Activated naive CD8-positive, alpha-beta T cell treated with anti-CD3 and anti-CD28 coated beads, Interleukin-2, amount 10 ng/mL, durations not matched to agents 7 days and 5 days (primary cell): ENCODE measurements at regions not wholly inside any gene's neighbourhood (a gene's known extent, or its start where the extent isn't known, plus 50 kb on each side); places are given as distances from the start of the nearest gene placed in this dataset.
A peak's percentile ranks its signal among the peaks of the same experiment; 100 is the strongest.

Experiments
- ATAC-seq: fragments of 150-1000 bp; cut with Tn5 transposase; one replicate; pipeline ENCODE4 v1.10.0; 2021; ENCODE audit warnings: low read depth, moderate library complexity
- POLR2A ChIA-PET: fragments of 350-600 bp; sonication (Branson Sonifier 250); formaldehyde crosslinking; loops from one replicate; lab custom pipeline; 2021; ENCODE audit warnings: antibody characterized with exemption; lab: Charles Lee
- DNase-seq: peaks from one replicate; pipeline ENCODE4 v3.0.0; 2021
- H3K27ac Mint-ChIP-seq: one replicate; pipeline ENCODE4 v1.8.0; 2022; ENCODE audit warnings: mild to moderate bottlenecking, mixed read lengths
- H3K27me3 Mint-ChIP-seq: one replicate; pipeline ENCODE4 v1.8.0; 2022; ENCODE audit warnings: mild to moderate bottlenecking, moderate library complexity, mixed read lengths
- H3K36me3 Mint-ChIP-seq: one replicate; pipeline ENCODE4 v1.8.0; 2021; ENCODE audit warnings: mild to moderate bottlenecking, mixed read lengths
- H3K4me1 Mint-ChIP-seq: one replicate; pipeline ENCODE4 v1.8.0; 2021; ENCODE audit warnings: mixed read lengths
- H3K4me3 Mint-ChIP-seq: one replicate; pipeline ENCODE4 v1.8.0; 2022; ENCODE audit warnings: mild to moderate bottlenecking, moderate library complexity, mixed read lengths
- H3K9me3 Mint-ChIP-seq: one replicate; pipeline ENCODE4 v1.8.0; 2021; ENCODE audit warnings: mixed read lengths

DNA sequence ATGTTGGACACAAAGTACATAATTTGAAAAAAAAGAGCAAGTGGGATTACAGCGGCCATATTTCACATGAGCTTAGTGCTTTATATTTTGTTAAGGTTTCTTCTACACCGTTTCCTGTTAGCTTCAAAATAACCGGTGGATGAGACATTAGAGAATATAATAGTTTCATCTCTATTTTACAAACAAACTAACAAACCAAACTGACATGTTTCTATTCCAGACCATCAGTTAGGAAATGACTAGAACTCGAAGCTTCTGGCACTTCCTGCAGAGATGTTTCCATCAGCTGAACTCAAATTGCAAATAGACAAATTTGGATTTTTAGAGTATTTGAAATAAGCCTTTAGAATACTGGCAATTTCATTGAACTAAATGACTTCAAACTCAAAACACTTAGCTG is 86.5 kb downstream of the MTRR start:
- Mint-ChIP-seq H3K27ac (no peak overlapping the region), H3K36me3 (no peaks in the 10 kb centered on the region), H3K4me1 (no peaks in the 10 kb centered on the region), H3K27me3 (no peaks in the 10 kb centered on the region), H3K4me3 (no peak overlapping the region), H3K9me3 (no peaks in the 10 kb centered on the region)
- DNase-seq (no peak), ATAC-seq (no peak)
- POLR2A ChIA-PET = no interaction called here

- H3K4me1 Mint-ChIP-seq = no peaks in the 10 kb centered on the region
- ATAC-seq (no peak), DNase-seq (no peak)
- H3K4me3 Mint-ChIP-seq = no peak overlapping the region
- H3K27ac Mint-ChIP-seq = no peak overlapping the region
- no peaks in the 10 kb centered on the region for H3K9me3 Mint-ChIP-seq
- H3K36me3 Mint-ChIP-seq = no peaks in the 10 kb centered on the region
- H3K27me3 Mint-ChIP-seq = no peaks in the 10 kb centered on the region
- POLR2A ChIA-PET = no interaction called here
These were observed 88.4 kb downstream of the MTRR start for GRCh38 chr5:7957329-7957728.

DNA sequence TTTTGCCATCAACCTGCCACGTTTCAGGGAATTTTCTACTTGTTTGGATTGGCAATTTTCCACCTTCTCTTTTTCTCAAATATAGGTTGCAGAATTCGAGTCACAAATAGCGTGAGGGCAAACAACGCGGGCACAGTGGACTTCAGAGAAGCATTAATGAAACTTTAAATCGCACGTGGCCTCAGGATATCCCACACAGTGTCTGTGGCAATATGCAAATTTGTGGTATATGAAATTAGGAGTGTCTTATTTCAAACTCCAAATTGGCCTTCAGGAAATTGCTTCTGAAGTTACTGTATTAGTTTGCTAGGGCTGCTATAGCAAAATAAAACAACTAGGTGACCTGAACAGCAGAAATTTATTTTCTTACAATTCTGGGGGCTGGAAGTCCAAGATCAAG is 91.2 kb downstream of the MTRR start:
- H3K9me3 Mint-ChIP-seq = no peaks in the 10 kb centered on the region
- no peak for ATAC-seq
- no peak for DNase-seq
- H3K4me1 Mint-ChIP-seq = no peaks in the 10 kb centered on the region
- H3K27me3 Mint-ChIP-seq = no peaks in the 10 kb centered on the region
- no peak overlapping the region for H3K27ac Mint-ChIP-seq
- POLR2A ChIA-PET = no interaction called here
- no peak overlapping the region for H3K4me3 Mint-ChIP-seq
- H3K36me3 Mint-ChIP-seq = no peaks in the 10 kb centered on the region

GRCh38 chr5:7961540-7961939 is 92.6 kb downstream of the MTRR start:
- Mint-ChIP-seq H3K4me1 (no peaks in the 10 kb centered on the region), H3K9me3 (no peaks in the 10 kb centered on the region), H3K27ac (no peak overlapping the region), H3K27me3 (no peaks in the 10 kb centered on the region), H3K36me3 (no peaks in the 10 kb centered on the region), H3K4me3 (no peak overlapping the region)
- POLR2A ChIA-PET = no interaction called here
- DNase-seq (no peak), ATAC-seq (no peak)

GRCh38 chr5:7970816-7971215 is 101.9 kb downstream of the MTRR start:
- Mint-ChIP-seq H3K27me3 (no peaks in the 10 kb centered on the region), H3K36me3 (no peaks in the 10 kb centered on the region), H3K4me3 (no peak overlapping the region), H3K4me1 (no peaks in the 10 kb centered on the region), H3K9me3 (peaks cover 2% of the 10 kb centered on the region), H3K27ac (no peak overlapping the region)
- POLR2A ChIA-PET = interaction anchor here (0.7 kb wide), 1 partner anchor 311 kb away, joined by 3 read pairs; no protein-coding TSS in a partner anchor
- ATAC-seq (no peak), DNase-seq (no peak)

GRCh38 chr5:7976411-7977190 is 107.7 kb downstream of the MTRR start:
- Mint-ChIP-seq H3K36me3 (no peaks in the 10 kb centered on the region), H3K4me3 (no peak overlapping the region), H3K4me1 (no peaks in the 10 kb centered on the region), H3K9me3 (peaks cover 2% of the 10 kb centered on the region), H3K27me3 (no peaks in the 10 kb centered on the region), H3K27ac (no peak overlapping the region)
- ATAC-seq (no peak), DNase-seq (no peak)
- POLR2A ChIA-PET = no interaction called here

DNA sequence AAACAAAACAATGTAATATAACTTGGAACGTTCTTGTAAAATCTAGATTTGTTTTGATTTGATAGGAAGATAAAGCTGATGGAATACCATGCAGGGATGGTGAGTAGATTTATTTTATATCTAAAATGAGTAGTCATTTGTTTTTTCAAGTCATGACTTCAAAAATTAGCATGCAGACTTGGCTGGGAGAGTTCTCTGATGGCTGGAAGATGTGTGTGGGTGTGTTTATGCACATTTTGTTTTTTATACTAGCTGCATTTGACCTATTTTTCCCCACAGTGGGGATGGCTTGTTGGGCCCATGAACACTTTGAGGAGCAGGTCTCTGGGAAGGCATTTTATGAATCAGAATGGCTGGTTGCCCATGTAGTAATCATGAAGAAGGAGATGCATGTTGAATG is 109.2 kb downstream of the MTRR start:
- no peaks in the 10 kb centered on the region for H3K4me1 Mint-ChIP-seq
- no peak overlapping the region for H3K27ac Mint-ChIP-seq
- POLR2A ChIA-PET = no interaction called here
- no peak for ATAC-seq
- H3K4me3 Mint-ChIP-seq = no peak overlapping the region
- H3K36me3 Mint-ChIP-seq = no peaks in the 10 kb centered on the region
- DNase-seq = no peak
- H3K27me3 Mint-ChIP-seq = no peaks in the 10 kb centered on the region
- H3K9me3 Mint-ChIP-seq = peaks cover 2% of the 10 kb centered on the region

- POLR2A ChIA-PET = no interaction called here
- Mint-ChIP-seq H3K4me3 (no peak overlapping the region), H3K27ac (peak overlapping the region; percentile 42), H3K9me3 (peaks cover 2% of the 10 kb centered on the region), H3K4me1 (no peaks in the 10 kb centered on the region), H3K36me3 (no peaks in the 10 kb centered on the region), H3K27me3 (no peaks in the 10 kb centered on the region)
- DNase-seq (no peak), ATAC-seq (no peak)
These were observed 110.0 kb downstream of the MTRR start for GRCh38 chr5:7978991-7979390.

DNA sequence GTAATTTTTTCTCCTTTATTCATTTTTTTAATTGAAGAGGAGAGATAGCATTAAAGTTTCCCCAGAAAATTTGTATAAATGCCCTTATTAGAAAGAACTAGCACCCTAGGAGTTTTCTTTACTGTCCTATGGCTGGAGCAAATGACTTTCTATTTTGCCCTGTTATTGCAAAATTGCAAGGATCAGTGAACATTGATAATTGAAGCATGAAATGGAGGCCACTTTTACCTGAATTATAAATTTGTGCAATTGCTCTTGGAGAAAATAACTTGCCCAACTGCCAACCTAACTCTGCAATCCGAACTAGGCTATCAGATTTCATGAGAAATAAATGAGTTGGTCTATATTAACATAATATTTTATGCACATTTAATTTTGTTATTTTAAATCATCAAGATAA is 111.9 kb downstream of the MTRR start:
- Mint-ChIP-seq H3K27ac (no peak overlapping the region), H3K27me3 (no peaks in the 10 kb centered on the region), H3K4me1 (no peaks in the 10 kb centered on the region), H3K4me3 (no peak overlapping the region), H3K36me3 (no peaks in the 10 kb centered on the region), H3K9me3 (peaks cover 2% of the 10 kb centered on the region)
- POLR2A ChIA-PET = no interaction called here
- ATAC-seq = no peak
- no peak for DNase-seq

DNA sequence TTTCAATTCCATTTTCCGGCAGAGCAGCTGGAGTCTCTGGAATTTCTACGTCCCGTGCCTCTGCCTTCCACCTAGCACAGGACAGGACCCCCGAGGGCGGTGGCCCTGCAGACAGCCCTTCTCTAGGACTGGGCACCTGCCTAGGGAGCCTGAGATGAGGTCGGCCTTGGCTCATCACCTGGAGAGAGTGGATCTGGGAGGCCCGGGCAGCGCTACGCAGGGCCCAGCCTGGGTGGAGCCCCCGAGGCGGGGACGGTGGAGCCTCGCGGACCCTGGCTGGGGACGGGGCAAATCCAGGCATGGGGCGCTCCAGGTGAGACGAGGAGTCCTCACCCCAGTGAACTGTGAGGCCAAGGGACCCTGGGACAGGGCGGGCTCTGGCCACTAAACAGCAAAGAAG is 114.5 kb downstream of the MTRR start:
- H3K27me3 Mint-ChIP-seq = no peaks in the 10 kb centered on the region
- no peaks in the 10 kb centered on the region for H3K36me3 Mint-ChIP-seq
- no peak overlapping the region for H3K27ac Mint-ChIP-seq
- ATAC-seq (no peak), DNase-seq (no peak)
- no peak overlapping the region for H3K4me3 Mint-ChIP-seq
- H3K9me3 Mint-ChIP-seq = peaks cover 2% of the 10 kb centered on the region
- POLR2A ChIA-PET = no interaction called here
- H3K4me1 Mint-ChIP-seq = no peaks in the 10 kb centered on the region

- Mint-ChIP-seq H3K36me3 (no peaks in the 10 kb centered on the region), H3K27ac (no peak overlapping the region), H3K4me3 (no peak overlapping the region), H3K9me3 (no peaks in the 10 kb centered on the region), H3K4me1 (no peaks in the 10 kb centered on the region), H3K27me3 (no peaks in the 10 kb centered on the region)
- no peak for ATAC-seq
- POLR2A ChIA-PET = no interaction called here
- DNase-seq = no peak
These were observed 122.3 kb downstream of the MTRR start for GRCh38 chr5:7991125-7991821.

GRCh38 chr5:7995688-7996294 is 126.8 kb downstream of the MTRR start:
- POLR2A ChIA-PET = no interaction called here

DNA sequence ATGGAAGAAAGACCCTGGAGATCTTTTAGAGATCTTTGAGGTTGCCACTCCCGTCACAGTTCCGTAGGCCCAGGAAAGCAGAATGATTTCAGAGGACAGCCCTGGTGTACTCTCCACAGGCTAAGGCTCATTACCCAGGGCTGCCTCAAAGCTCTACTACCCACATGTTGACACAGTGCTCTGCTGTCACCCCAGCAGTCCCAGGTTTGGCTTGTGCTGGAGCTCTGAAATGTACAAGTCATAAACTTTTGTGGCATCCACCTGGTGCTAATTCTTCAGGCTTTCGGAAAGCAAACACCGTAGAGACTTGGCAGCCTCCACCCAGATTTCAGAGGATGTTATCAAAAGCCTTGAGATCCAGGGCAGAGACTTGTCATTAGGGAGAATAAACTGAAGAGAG is 136.5 kb downstream of the MTRR start:
- POLR2A ChIA-PET = no interaction called here
- H3K4me1 Mint-ChIP-seq = no peaks in the 10 kb centered on the region
- H3K4me3 Mint-ChIP-seq = no peak overlapping the region
- no peaks in the 10 kb centered on the region for H3K27me3 Mint-ChIP-seq
- ATAC-seq (no peak), DNase-seq (no peak)
- no peaks in the 10 kb centered on the region for H3K36me3 Mint-ChIP-seq
- peaks cover 2% of the 10 kb centered on the region for H3K9me3 Mint-ChIP-seq
- no peak overlapping the region for H3K27ac Mint-ChIP-seq

More at GRCh38 chr5:7995688-7996294, 126.8 kb downstream of the MTRR start:
- ATAC-seq (no peak), DNase-seq (no peak)
- H3K27ac Mint-ChIP-seq = no peak overlapping the region
- no peaks in the 10 kb centered on the region for H3K27me3 Mint-ChIP-seq
- H3K4me1 Mint-ChIP-seq = no peaks in the 10 kb centered on the region
- H3K4me3 Mint-ChIP-seq = no peak overlapping the region
- H3K9me3 Mint-ChIP-seq = no peaks in the 10 kb centered on the region
- no peaks in the 10 kb centered on the region for H3K36me3 Mint-ChIP-seq
